ENCODE measurements at regions not wholly inside any gene's neighbourhood (a gene's known extent, or its start where the extent isn't known, plus 50 kb on each side); places are given as distances from the start of the nearest gene placed in this dataset.

DNA sequence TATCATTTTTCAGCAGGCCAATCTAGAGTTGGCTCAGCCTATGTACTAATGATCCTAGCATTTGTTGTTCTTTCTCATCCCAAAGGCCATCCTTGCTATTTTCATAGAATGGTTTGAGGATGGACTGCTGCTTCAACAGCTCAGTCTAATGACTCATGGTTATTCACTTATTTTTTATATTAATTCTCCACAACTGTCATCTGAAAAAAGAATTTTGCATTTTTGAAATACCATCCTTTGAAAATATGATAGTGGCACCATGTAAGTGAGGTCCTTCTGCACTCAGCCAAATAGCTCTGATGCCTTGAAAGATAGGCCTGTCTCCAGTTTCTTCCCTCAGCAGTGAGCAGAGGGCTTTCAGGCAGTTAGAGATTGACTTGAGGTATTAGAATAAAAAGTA is 377.5 kb downstream of the LMO4 start:
- H3K27ac ChIP-seq (ENCODE audit: low read depth, low read length): no peak overlapping the region

GRCh38 chr1:87706779-87707228 is 378.1 kb downstream of the LMO4 start:
- no peaks in the 10 kb centered on the region for H3K27me3 ChIP-seq (ENCODE audit: control insufficient read depth in 5 of 5, insufficient read depth in 4 of 5, low read length in 5 of 5)
- H3K9me3 ChIP-seq (ENCODE audit: control insufficient read depth in 5 of 5, low read length in 5 of 5): peaks cover 0 to 8% (median 7%) of the 10 kb centered on the region in 5 donors
- no peak overlapping the region for H3K9ac ChIP-seq (ENCODE audit: low read length in 5 of 5)
- H3K4me3 ChIP-seq (ENCODE audit: low read depth in 1 of 5, low read length in 5 of 5): no peak overlapping the region
- no peak overlapping the region for H3K27ac ChIP-seq (ENCODE audit: low read depth, low read length)
- H3K36me3 ChIP-seq (ENCODE audit: control insufficient read depth in 5 of 5, insufficient read depth in 5 of 5, low read length in 5 of 5): no peaks in the 10 kb centered on the region
- H3K4me1 ChIP-seq (ENCODE audit: control insufficient read depth in 5 of 5, insufficient read depth in 5 of 5, low read length in 5 of 5): no peaks in the 10 kb centered on the region

More for the DNA sequence above, 377.5 kb downstream of the LMO4 start:
- Histone ChIP-seq H3K27me3 (ENCODE audit: control insufficient read depth in 5 of 5, insufficient read depth in 4 of 5, low read length in 5 of 5) (no peaks in the 10 kb centered on the region), H3K4me3 (ENCODE audit: low read depth in 1 of 5, low read length in 5 of 5) (no peak overlapping the region), H3K9ac (ENCODE audit: low read length in 5 of 5) (no peak overlapping the region), H3K9me3 (ENCODE audit: control insufficient read depth in 5 of 5, low read length in 5 of 5) (peaks cover 0 to 9% (median 7%) of the 10 kb centered on the region in 5 donors), H3K4me1 (ENCODE audit: control insufficient read depth in 5 of 5, insufficient read depth in 5 of 5, low read length in 5 of 5) (no peaks in the 10 kb centered on the region), H3K36me3 (ENCODE audit: control insufficient read depth in 5 of 5, insufficient read depth in 5 of 5, low read length in 5 of 5) (no peaks in the 10 kb centered on the region)

DNA sequence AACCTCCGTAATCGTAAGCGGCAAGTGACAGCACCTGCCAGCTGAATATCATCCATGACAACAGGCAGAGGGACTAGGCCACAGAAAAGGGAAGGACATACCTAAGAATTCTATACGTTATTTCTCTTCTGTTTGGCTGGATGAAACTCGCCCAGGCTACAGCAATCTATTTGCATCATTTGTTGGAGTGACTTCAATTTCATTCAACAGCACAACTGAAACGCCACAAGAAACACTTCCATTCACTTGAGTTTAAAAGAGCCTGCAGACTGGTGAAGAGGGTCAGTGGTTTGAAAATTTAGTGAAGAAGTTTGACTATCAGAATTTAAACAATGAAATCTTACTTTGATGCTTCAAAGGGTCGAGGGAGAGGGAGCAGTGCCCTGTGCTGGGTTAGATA is 378.7 kb downstream of the LMO4 start:
- Histone ChIP-seq H3K4me1 (ENCODE audit: control insufficient read depth in 5 of 5, insufficient read depth in 5 of 5, low read length in 5 of 5) (no peaks in the 10 kb centered on the region), H3K36me3 (ENCODE audit: control insufficient read depth in 5 of 5, insufficient read depth in 5 of 5, low read length in 5 of 5) (no peaks in the 10 kb centered on the region), H3K9me3 (ENCODE audit: control insufficient read depth in 5 of 5, low read length in 5 of 5) (peaks cover 0 to 4% (median 3%) of the 10 kb centered on the region in 5 donors), H3K27ac (ENCODE audit: low read depth, low read length) (no peak overlapping the region), H3K27me3 (ENCODE audit: control insufficient read depth in 5 of 5, insufficient read depth in 4 of 5, low read length in 5 of 5) (no peaks in the 10 kb centered on the region), H3K4me3 (ENCODE audit: low read depth in 1 of 5, low read length in 5 of 5) (no peak overlapping the region), H3K9ac (ENCODE audit: low read length in 5 of 5) (no peak overlapping the region)

GRCh38 chr1:87712261-87713010 is 383.8 kb downstream of the LMO4 start:
- Histone ChIP-seq H3K9me3 (ENCODE audit: control insufficient read depth in 5 of 5, low read length in 5 of 5) (no peaks in the 10 kb centered on the region), H3K27ac (ENCODE audit: low read depth, low read length) (no peak overlapping the region)

GRCh38 chr1:87714278-87714677 is 385.6 kb downstream of the LMO4 start:
- no peaks in the 10 kb centered on the region for H3K9me3 ChIP-seq (ENCODE audit: control insufficient read depth in 5 of 5, low read length in 5 of 5)
- H3K4me3 ChIP-seq (ENCODE audit: low read depth in 1 of 5, low read length in 5 of 5): no peak overlapping the region
- no peaks in the 10 kb centered on the region for H3K36me3 ChIP-seq (ENCODE audit: control insufficient read depth in 5 of 5, insufficient read depth in 5 of 5, low read length in 5 of 5)
- no peak overlapping the region for H3K9ac ChIP-seq (ENCODE audit: low read length in 5 of 5)
- H3K4me1 ChIP-seq (ENCODE audit: control insufficient read depth in 5 of 5, insufficient read depth in 5 of 5, low read length in 5 of 5): no peaks in the 10 kb centered on the region
- no peaks in the 10 kb centered on the region for H3K27me3 ChIP-seq (ENCODE audit: control insufficient read depth in 5 of 5, insufficient read depth in 4 of 5, low read length in 5 of 5)
- H3K27ac ChIP-seq (ENCODE audit: low read depth, low read length): no peak overlapping the region

More at GRCh38 chr1:87712261-87713010, 383.8 kb downstream of the LMO4 start:
- no peak overlapping the region for H3K9ac ChIP-seq (ENCODE audit: low read length in 5 of 5)
- no peaks in the 10 kb centered on the region for H3K27me3 ChIP-seq (ENCODE audit: control insufficient read depth in 5 of 5, insufficient read depth in 4 of 5, low read length in 5 of 5)
- no peak overlapping the region for H3K4me3 ChIP-seq (ENCODE audit: low read depth in 1 of 5, low read length in 5 of 5)
- no peaks in the 10 kb centered on the region for H3K36me3 ChIP-seq (ENCODE audit: control insufficient read depth in 5 of 5, insufficient read depth in 5 of 5, low read length in 5 of 5)
- no peaks in the 10 kb centered on the region for H3K4me1 ChIP-seq (ENCODE audit: control insufficient read depth in 5 of 5, insufficient read depth in 5 of 5, low read length in 5 of 5)

DNA sequence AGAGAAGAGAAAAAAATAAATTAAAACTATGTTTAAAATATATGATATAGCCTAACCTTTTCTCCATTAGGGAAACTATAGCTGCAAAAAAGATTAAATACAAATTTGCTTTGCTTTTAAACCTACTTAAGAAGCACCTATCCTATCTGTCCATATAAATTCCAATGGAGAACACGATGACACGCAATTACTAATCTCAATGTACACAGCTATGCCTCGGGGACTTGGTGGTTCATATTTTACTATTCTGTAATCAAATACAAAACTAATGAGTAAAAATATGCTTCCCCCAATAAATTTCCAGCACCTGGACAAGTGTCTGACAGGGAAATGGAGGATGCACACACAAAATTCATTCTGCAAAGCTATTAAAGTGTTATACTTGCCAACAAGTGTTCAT is 386.4 kb downstream of the LMO4 start:
- H3K27ac ChIP-seq (ENCODE audit: low read depth, low read length): no peak overlapping the region
- H3K9me3 ChIP-seq (ENCODE audit: control insufficient read depth in 5 of 5, low read length in 5 of 5): no peaks in the 10 kb centered on the region
- H3K4me1 ChIP-seq (ENCODE audit: control insufficient read depth in 5 of 5, insufficient read depth in 5 of 5, low read length in 5 of 5): no peaks in the 10 kb centered on the region
- H3K9ac ChIP-seq (ENCODE audit: low read length in 5 of 5): no peak overlapping the region
- no peaks in the 10 kb centered on the region for H3K36me3 ChIP-seq (ENCODE audit: control insufficient read depth in 5 of 5, insufficient read depth in 5 of 5, low read length in 5 of 5)
- no peaks in the 10 kb centered on the region for H3K27me3 ChIP-seq (ENCODE audit: control insufficient read depth in 5 of 5, insufficient read depth in 4 of 5, low read length in 5 of 5)
- no peak overlapping the region for H3K4me3 ChIP-seq (ENCODE audit: low read depth in 1 of 5, low read length in 5 of 5)

DNA sequence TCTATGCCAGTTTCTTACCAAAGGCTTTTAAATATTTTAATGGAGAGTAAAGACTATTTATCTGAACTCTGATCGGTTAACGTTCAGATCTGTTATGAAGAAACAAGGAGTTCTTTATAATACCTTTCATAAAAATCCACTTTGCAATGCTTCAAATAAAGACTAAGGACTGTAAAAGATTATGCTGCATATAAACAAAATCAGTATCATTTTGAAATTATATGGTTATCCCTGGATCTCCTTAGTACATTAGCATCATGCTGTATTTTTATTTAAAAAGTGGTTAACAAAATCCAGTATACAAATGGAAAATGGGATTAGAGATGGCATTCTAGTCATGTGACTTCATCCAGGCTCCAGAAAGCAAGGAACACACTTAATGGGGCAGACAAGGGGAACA is 386.8 kb downstream of the LMO4 start:
- no peaks in the 10 kb centered on the region for H3K4me1 ChIP-seq (ENCODE audit: control insufficient read depth in 5 of 5, insufficient read depth in 5 of 5, low read length in 5 of 5)
- no peak overlapping the region for H3K9ac ChIP-seq (ENCODE audit: low read length in 5 of 5)
- no peaks in the 10 kb centered on the region for H3K27me3 ChIP-seq (ENCODE audit: control insufficient read depth in 5 of 5, insufficient read depth in 4 of 5, low read length in 5 of 5)
- no peaks in the 10 kb centered on the region for H3K36me3 ChIP-seq (ENCODE audit: control insufficient read depth in 5 of 5, insufficient read depth in 5 of 5, low read length in 5 of 5)
- no peak overlapping the region for H3K27ac ChIP-seq (ENCODE audit: low read depth, low read length)
- H3K9me3 ChIP-seq (ENCODE audit: control insufficient read depth in 5 of 5, low read length in 5 of 5): no peaks in the 10 kb centered on the region
- H3K4me3 ChIP-seq (ENCODE audit: low read depth in 1 of 5, low read length in 5 of 5): no peak overlapping the region

- H3K9me3 ChIP-seq (ENCODE audit: control insufficient read depth in 5 of 5, low read length in 5 of 5): no peaks in the 10 kb centered on the region
- no peaks in the 10 kb centered on the region for H3K27me3 ChIP-seq (ENCODE audit: control insufficient read depth in 5 of 5, insufficient read depth in 4 of 5, low read length in 5 of 5)
- H3K9ac ChIP-seq (ENCODE audit: low read length in 5 of 5): no peak overlapping the region
- no peak overlapping the region for H3K4me3 ChIP-seq (ENCODE audit: low read depth in 1 of 5, low read length in 5 of 5)
- H3K36me3 ChIP-seq (ENCODE audit: control insufficient read depth in 5 of 5, insufficient read depth in 5 of 5, low read length in 5 of 5): no peaks in the 10 kb centered on the region
- no peaks in the 10 kb centered on the region for H3K4me1 ChIP-seq (ENCODE audit: control insufficient read depth in 5 of 5, insufficient read depth in 5 of 5, low read length in 5 of 5)
- H3K27ac ChIP-seq (ENCODE audit: low read depth, low read length): no peak overlapping the region
These were observed 388.5 kb downstream of the LMO4 start for GRCh38 chr1:87717157-87717670.

- no peak overlapping the region for H3K27ac ChIP-seq (ENCODE audit: low read depth, low read length)
- no peaks in the 10 kb centered on the region for H3K27me3 ChIP-seq (ENCODE audit: control insufficient read depth in 5 of 5, insufficient read depth in 4 of 5, low read length in 5 of 5)
- no peaks in the 10 kb centered on the region for H3K36me3 ChIP-seq (ENCODE audit: control insufficient read depth in 5 of 5, insufficient read depth in 5 of 5, low read length in 5 of 5)
- no peak overlapping the region for H3K9ac ChIP-seq (ENCODE audit: low read length in 5 of 5)
- no peaks in the 10 kb centered on the region for H3K4me1 ChIP-seq (ENCODE audit: control insufficient read depth in 5 of 5, insufficient read depth in 5 of 5, low read length in 5 of 5)
- no peak overlapping the region for H3K4me3 ChIP-seq (ENCODE audit: low read depth in 1 of 5, low read length in 5 of 5)
- H3K9me3 ChIP-seq (ENCODE audit: control insufficient read depth in 5 of 5, low read length in 5 of 5): no peaks in the 10 kb centered on the region
These were observed 389.7 kb downstream of the LMO4 start for GRCh38 chr1:87718241-87718950.

DNA sequence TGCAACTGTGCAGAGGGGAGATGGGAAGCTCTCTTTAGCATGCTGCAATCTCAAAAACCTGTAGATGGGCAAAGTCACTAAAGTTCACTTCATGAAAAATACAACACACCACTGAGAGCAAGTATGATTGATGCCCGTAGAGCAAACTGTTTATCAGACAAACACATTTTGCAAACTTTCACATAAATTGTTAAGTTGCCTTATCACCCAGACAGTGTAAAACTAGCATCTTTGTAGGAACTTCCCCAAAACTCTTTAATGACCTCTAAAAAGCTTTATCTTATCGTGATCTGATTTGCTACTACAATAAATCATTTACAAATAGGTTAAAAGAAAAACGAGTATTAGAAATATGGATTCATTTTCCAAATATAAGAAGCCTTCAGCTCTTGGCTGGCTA is 391.0 kb downstream of the LMO4 start:
- Histone ChIP-seq H3K4me1 (ENCODE audit: control insufficient read depth in 5 of 5, insufficient read depth in 5 of 5, low read length in 5 of 5) (no peaks in the 10 kb centered on the region), H3K9me3 (ENCODE audit: control insufficient read depth in 5 of 5, low read length in 5 of 5) (no peaks in the 10 kb centered on the region), H3K27ac (ENCODE audit: low read depth, low read length) (no peak overlapping the region), H3K36me3 (ENCODE audit: control insufficient read depth in 5 of 5, insufficient read depth in 5 of 5, low read length in 5 of 5) (no peaks in the 10 kb centered on the region), H3K9ac (ENCODE audit: low read length in 5 of 5) (no peak overlapping the region), H3K27me3 (ENCODE audit: control insufficient read depth in 5 of 5, insufficient read depth in 4 of 5, low read length in 5 of 5) (no peaks in the 10 kb centered on the region), H3K4me3 (ENCODE audit: low read depth in 1 of 5, low read length in 5 of 5) (no peak overlapping the region)

Measured in subcutaneous abdominal adipose tissue (tissue), 5 donors.